ENCODE measurements at regions not wholly inside any gene's neighbourhood (a gene's known extent, or its start where the extent isn't known, plus 50 kb on each side); places are given as distances from the start of the nearest gene placed in this dataset.
A peak's percentile ranks its signal among the peaks of the same experiment; 100 is the strongest.
"Not testable (repeated sequence)": the region's sequence is repeated elsewhere in the genome, so short reads cannot be mapped to it uniquely, and the experiment has no call there.

DNA sequence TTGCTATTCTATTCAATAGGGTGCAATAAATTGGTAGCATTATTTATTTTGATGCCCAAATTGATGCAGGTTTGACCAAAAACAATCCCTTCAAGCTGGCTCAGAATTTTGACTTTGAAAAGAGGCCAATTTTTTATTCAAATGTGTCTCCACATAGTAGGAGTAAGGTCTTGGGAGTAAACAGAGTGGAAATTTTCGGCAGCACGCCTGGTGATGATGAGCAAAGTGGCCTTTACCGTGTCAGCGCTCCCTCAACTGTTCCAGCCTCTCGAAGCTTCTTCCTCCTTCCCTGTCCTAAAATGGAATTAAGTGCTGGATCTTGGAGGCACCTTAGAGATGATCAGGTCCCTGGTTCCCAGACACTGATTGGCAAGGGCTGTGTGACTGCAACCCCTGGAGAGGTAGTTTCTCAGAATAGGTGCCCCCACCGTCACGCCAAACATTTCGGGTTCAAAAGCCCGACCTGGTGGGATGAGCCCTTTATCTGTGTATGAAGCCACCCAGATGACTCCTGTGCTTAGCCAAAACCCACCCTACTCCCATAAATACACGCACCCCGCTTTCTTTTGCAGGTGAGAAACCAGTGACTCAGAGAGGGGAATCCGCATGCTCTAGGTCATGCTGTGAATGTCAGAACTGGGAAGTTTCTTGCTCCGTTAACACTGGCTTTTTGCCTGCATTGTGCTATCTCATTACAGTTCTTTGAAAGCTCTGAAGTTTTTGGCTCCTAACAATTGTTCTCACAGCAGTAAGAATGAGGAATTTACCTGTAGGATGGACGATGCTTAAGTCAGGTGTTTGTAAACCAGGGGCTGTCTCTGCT is 89.1 kb downstream of the CRYGS start:
- DNase-seq (ENCODE audit: low spot score) = no peak

DNA sequence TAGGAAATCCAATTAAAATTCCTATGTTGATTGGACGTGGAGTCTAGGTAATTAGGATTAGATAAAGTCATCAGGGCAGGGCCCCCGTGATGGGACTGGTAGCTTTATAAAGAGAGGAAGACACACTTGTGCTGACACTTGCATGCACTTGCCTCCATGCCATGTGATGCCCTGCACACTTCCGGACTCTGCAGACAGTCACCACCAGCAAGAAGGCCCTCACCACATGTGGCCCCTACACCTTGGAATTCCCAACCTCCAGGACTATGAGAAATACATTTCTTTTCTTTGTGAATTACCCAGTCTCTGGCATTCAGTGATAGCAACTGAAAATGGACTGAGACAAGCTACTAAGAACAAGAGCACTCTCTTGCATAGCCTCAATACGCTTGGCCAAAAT is 90.6 kb downstream of the CRYGS start:
- DNase-seq (ENCODE audit: low spot score) = no peak

GRCh38 chr3:186452517-186452916 is 90.5 kb upstream of the DGKG start:
- peak; percentile 89 for DNase-seq (ENCODE audit: low spot score)

- peak; percentile 15 for DNase-seq (ENCODE audit: low spot score)
These were observed 89.3 kb upstream of the DGKG start for GRCh38 chr3:186451371-186451770.

GRCh38 chr3:186444974-186445373 is 82.9 kb upstream of the DGKG start:
- DNase-seq (ENCODE audit: low spot score) = no peak

GRCh38 chr3:186444288-186444687 is 82.3 kb upstream of the DGKG start:
- no peak for DNase-seq (ENCODE audit: low spot score)

GRCh38 chr3:186442979-186443378 is 80.9 kb upstream of the DGKG start:
- not testable (repeated sequence) for DNase-seq (ENCODE audit: low spot score)

DNA sequence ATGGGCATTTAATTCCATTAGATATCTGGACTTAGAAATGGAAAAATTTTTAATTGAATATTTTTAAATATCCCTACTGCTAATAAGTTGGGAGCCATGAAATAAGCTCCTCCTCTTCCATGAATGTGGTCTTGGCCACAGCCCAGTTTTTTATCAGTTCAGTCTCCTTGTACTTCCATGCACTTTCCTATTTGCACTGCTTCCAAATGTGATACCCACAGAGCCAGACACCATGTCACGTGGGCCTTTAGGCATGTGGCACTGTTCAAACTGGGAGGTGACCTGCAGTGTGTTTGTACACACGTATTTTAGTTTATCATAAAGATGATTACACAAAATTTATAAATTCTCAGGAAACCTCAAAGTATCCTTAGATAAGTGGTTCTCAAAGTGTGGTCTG is 80.1 kb upstream of the DGKG start:
- DNase-seq (ENCODE audit: low spot score) = no peak

- DNase-seq (ENCODE audit: low spot score) = no peak
These were observed 78.9 kb upstream of the DGKG start for GRCh38 chr3:186440891-186441290.

GRCh38 chr3:186439725-186440124 is 77.7 kb upstream of the DGKG start:
- no peak for DNase-seq (ENCODE audit: low spot score)

- not testable (repeated sequence) for DNase-seq (ENCODE audit: low spot score)
These were observed 73.3 kb upstream of the DGKG start for GRCh38 chr3:186435332-186435731.

DNA sequence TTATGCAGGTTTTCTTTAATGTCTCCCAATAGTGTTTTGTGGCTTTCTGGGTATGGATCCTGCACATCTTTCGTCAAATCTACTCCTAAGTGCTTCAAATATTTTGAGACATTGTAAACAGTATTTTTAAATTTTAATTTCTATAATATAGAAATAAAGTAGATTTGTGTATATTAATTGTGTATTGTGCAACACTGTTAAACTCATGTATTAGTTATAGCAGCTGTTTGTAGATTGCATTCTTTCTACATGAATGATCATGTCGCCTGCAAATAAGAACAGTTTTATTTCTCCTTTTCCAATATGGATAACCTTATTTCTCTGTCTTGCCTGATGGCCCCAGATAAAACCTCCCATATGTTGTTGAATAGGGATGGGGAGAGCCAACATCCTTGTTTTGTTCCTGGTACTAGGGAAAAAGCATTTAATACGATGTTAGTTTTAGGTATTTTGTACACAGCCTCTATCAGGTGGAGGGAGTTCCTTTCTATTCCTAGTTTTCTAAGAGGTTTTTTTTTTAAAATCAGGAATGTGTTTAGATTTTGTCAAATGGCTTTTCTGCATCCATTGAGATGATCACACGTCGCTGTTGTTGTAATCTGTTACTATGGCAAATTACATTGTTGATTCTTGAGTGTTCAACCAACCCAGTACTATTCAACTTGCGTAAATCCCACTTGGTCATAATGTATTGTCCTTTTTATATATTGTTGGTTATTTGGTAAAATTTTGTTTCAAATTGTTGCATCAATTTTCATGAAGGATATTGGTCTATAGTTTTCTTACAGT is 71.1 kb upstream of the DGKG start:
- no peak for DNase-seq (ENCODE audit: low spot score)

DNA sequence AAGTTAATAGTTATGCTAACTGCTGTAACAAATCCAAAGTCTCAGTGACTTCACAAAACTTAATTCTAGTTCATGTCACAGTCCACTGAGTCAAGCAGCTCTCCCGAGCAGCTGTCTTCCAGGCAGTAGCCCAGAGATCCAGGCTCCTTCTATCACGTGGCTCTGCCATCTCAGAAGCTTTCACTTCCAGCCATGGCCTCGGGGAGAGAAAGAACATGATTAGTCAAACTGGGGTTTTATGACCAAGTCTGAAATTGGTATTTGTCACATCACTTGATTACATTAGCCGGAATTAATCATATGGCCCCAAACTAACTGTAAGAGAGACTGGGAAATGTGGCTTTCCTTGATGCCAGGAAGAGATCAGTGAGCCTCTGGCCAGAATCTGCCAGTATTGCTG is 70.2 kb upstream of the DGKG start:
- DNase-seq (ENCODE audit: low spot score) = no peak

DNA sequence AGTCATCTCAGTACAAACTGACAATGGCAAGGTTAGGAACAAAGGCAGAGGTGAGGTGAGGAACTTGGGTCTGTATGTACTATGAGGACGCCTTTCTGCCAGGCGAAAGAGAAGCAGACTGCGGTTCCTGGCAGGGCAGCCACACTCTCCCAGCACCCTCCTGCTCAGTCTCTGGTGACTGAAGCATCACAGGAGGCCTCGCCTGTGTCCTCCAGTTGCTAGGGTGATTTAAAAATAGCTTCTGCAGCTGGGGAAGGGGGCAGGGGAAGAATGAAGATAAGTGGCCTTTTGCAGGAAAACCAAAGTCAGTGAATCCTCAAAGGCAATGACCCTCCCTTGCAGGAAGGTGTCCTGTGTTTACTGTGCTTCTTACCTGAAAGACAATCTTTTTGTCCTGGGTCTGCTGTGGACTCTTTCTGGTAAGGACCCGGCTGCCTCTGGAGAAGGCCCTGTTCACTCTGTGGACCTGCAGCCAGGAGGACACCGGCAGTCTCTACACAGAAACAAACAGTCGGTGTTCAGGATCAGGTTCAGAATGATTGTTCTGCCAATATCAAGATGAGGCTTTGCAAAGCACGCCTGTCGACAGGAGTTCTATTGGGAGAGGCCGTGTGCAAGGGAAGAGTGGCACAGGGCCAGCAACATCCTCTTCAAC is 65.7 kb upstream of the DGKG start:
- DNase-seq (ENCODE audit: low spot score) = no peak

GRCh38 chr3:186425788-186426730 is 64.0 kb upstream of the DGKG start:
- no peak for DNase-seq (ENCODE audit: low spot score)

GRCh38 chr3:186421946-186422345 is 59.9 kb upstream of the DGKG start:
- DNase-seq (ENCODE audit: low spot score) = no peak

- no peak for DNase-seq (ENCODE audit: low spot score)
These were observed 56.7 kb upstream of the DGKG start for GRCh38 chr3:186418671-186419145.

GRCh38 chr3:186417791-186418190 is 55.8 kb upstream of the DGKG start:
- peak; percentile 11 for DNase-seq (ENCODE audit: low spot score)

- peak; percentile 77 for DNase-seq (ENCODE audit: low spot score)
These were observed 52.8 kb upstream of the DGKG start for GRCh38 chr3:186414735-186415419.

- peak; percentile 41 for DNase-seq (ENCODE audit: low spot score)
These were observed 51.8 kb upstream of the DGKG start for GRCh38 chr3:186413615-186414415.
